ENCODE measurements at regions not wholly inside any gene's neighbourhood (a gene's known extent, or its start where the extent isn't known, plus 50 kb on each side); places are given as distances from the start of the nearest gene placed in this dataset.

DNA sequence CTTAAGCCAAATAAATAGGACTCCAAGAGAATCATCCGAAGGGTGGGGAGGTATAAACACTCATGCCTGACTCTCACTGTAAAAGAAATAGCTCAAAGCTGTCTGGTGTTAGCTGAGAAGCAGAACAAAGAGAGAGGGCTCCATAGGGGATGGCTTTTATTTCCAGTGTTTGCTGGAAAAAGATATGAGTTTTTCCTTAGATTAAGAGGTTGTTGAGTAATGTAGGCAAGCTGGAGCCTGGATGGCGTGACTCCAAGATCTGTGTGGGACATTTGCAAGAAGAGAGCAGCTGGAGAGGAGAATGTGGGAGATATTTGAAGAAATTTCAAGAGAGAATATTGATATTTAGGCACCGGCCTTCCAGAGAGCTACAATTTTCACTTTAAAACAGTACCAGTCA is 793.7 kb upstream of the RGMB start:
- H3K36me3 ChIP-seq (replicated peaks in 1 of 2; ENCODE audit: control extremely low read depth in 1 of 2, control insufficient read depth in 1 of 2, extremely low read depth in 1 of 2, insufficient read depth in 2 of 2, low read length in 1 of 2): no peaks in the 10 kb centered on the region
- no peak overlapping the region for H3K4me2 ChIP-seq (replicated peaks; ENCODE audit: low read depth, low read length, poor library complexity, severe bottlenecking)
- no peaks in the 10 kb centered on the region for H3K9me3 Mint-ChIP-seq (ENCODE audit: insufficient read depth)
- intact Hi-C loops (cut with micrococcal nuclease): no loop called here
- POLR2A ChIA-PET: no interaction called here
- H3K4me1 ChIP-seq (ENCODE audit: control insufficient read depth in 2 of 2, insufficient read depth in 2 of 2, low read length in 2 of 2): no peaks in the 10 kb centered on the region
- H4K20me1 ChIP-seq (ENCODE audit: control insufficient read depth, insufficient read depth, low read length, poor library complexity, severe bottlenecking): no peaks in the 10 kb centered on the region
- H3K4me3 Mint-ChIP-seq: no peak overlapping the region
- DNase-seq (no peak), ATAC-seq (ENCODE audit: low read depth) (no peak)
- no peaks in the 10 kb centered on the region for H3K79me2 ChIP-seq (ENCODE audit: control insufficient read depth, insufficient read depth, low read length)
- no peak overlapping the region for H3K4me3 ChIP-seq (ENCODE audit: control extremely low read depth in 1 of 5, extremely low read depth in 1 of 5, insufficient read depth in 1 of 5, low read depth in 2 of 5, low read length in 4 of 5)
- WGBS (ENCODE audit: insufficient coverage): 80% methylated on average over 1 of the region's 3 CpGs
- H3K27ac Mint-ChIP-seq: no peak overlapping the region
- H3K9ac ChIP-seq (ENCODE audit: low read length): no peak overlapping the region
- no peak overlapping the region for H3K27ac ChIP-seq (ENCODE audit: low read length in 2 of 2)
- H3K27me3 Mint-ChIP-seq: no peaks in the 10 kb centered on the region
- H3K9me3 ChIP-seq (ENCODE audit: control extremely low read depth in 1 of 3, control insufficient read depth in 2 of 3, insufficient read depth in 1 of 3, low read length in 2 of 3): no peaks in the 10 kb centered on the region
- CTCF ChIA-PET: no interaction called here
- no peaks in the 10 kb centered on the region for H3K4me1 Mint-ChIP-seq
- no peak for TF ChIP-seq EZH2 (IDR thresholded peaks at IDR 0.05; ENCODE audit: borderline replicate concordance, insufficient read depth, low read depth, low read length, poor library complexity, severe bottlenecking)
- TF ChIP-seq, protein P1, sequence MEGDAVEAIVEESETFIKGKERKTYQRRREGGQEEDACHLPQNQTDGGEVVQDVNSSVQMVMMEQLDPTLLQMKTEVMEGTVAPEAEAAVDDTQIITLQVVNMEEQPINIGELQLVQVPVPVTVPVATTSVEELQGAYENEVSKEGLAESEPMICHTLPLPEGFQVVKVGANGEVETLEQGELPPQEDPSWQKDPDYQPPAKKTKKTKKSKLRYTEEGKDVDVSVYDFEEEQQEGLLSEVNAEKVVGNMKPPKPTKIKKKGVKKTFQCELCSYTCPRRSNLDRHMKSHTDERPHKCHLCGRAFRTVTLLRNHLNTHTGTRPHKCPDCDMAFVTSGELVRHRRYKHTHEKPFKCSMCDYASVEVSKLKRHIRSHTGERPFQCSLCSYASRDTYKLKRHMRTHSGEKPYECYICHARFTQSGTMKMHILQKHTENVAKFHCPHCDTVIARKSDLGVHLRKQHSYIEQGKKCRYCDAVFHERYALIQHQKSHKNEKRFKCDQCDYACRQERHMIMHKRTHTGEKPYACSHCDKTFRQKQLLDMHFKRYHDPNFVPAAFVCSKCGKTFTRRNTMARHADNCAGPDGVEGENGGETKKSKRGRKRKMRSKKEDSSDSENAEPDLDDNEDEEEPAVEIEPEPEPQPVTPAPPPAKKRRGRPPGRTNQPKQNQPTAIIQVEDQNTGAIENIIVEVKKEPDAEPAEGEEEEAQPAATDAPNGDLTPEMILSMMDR (IDR thresholded peaks at IDR 0.05): no peak
- no peaks in the 10 kb centered on the region for H3K27me3 ChIP-seq (replicated peaks in 1 of 4; ENCODE audit: control extremely low read depth in 1 of 4, control insufficient read depth in 3 of 4, insufficient read depth in 4 of 4, low read length in 3 of 4)
- H2AFZ ChIP-seq (ENCODE audit: insufficient read depth, low read depth, low read length, poor library complexity, severe bottlenecking): no peak overlapping the region

DNA sequence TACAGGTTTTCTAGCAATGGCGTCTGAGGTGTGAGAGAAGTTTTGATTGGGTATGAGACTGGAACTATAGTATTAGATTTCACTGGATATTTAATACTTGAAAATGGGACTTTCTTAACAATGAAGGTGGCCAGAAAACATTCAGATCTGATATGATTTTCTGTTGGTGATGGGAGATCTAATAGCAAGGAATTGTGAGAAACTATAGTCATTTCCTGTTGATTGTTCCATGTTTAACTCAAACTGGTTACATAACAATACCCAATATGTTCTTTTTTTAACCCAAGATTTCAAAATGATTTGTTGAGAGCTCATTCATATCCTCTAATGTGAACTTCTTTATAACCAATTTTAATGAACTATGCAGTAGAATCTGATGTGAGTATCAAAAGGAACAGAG is 793.2 kb upstream of the RGMB start:
- 100% methylated on average over 1 of the region's 1 CpG for WGBS (ENCODE audit: insufficient coverage)
- Mint-ChIP-seq H3K9me3 (ENCODE audit: insufficient read depth) (no peaks in the 10 kb centered on the region), H3K4me3 (no peak overlapping the region), H3K27ac (no peak overlapping the region), H3K27me3 (no peaks in the 10 kb centered on the region), H3K4me1 (no peaks in the 10 kb centered on the region)
- H3K9ac ChIP-seq (ENCODE audit: low read length): no peak overlapping the region
- no peaks in the 10 kb centered on the region for H3K79me2 ChIP-seq (ENCODE audit: control insufficient read depth, insufficient read depth, low read length)
- ChIA-PET POLR2A (no interaction called here), CTCF (no interaction called here)
- H3K27me3 ChIP-seq (replicated peaks in 1 of 4; ENCODE audit: control extremely low read depth in 1 of 4, control insufficient read depth in 3 of 4, insufficient read depth in 4 of 4, low read length in 3 of 4): no peaks in the 10 kb centered on the region
- intact Hi-C loops (cut with micrococcal nuclease): no loop called here
- no peaks in the 10 kb centered on the region for H3K4me1 ChIP-seq (ENCODE audit: control insufficient read depth in 2 of 2, insufficient read depth in 2 of 2, low read length in 2 of 2)
- H3K9me3 ChIP-seq (ENCODE audit: control extremely low read depth in 1 of 3, control insufficient read depth in 2 of 3, insufficient read depth in 1 of 3, low read length in 2 of 3): no peaks in the 10 kb centered on the region
- no peak for DNase-seq
- H3K4me3 ChIP-seq (ENCODE audit: control extremely low read depth in 1 of 5, extremely low read depth in 1 of 5, insufficient read depth in 1 of 5, low read depth in 2 of 5, low read length in 4 of 5): no peak overlapping the region
- H2AFZ ChIP-seq (ENCODE audit: insufficient read depth, low read depth, low read length, poor library complexity, severe bottlenecking): no peak overlapping the region
- no peak overlapping the region for H3K4me2 ChIP-seq (replicated peaks; ENCODE audit: low read depth, low read length, poor library complexity, severe bottlenecking)
- no peaks in the 10 kb centered on the region for H3K36me3 ChIP-seq (replicated peaks in 1 of 2; ENCODE audit: control extremely low read depth in 1 of 2, control insufficient read depth in 1 of 2, extremely low read depth in 1 of 2, insufficient read depth in 2 of 2, low read length in 1 of 2)
- H3K27ac ChIP-seq (ENCODE audit: low read length in 2 of 2): no peak overlapping the region
- no peak for ATAC-seq (ENCODE audit: low read depth)
- no peaks in the 10 kb centered on the region for H4K20me1 ChIP-seq (ENCODE audit: control insufficient read depth, insufficient read depth, low read length, poor library complexity, severe bottlenecking)
- TF ChIP-seq, protein P1 (IDR thresholded peaks at IDR 0.05): no peak
- no peak for TF ChIP-seq EZH2 (IDR thresholded peaks at IDR 0.05; ENCODE audit: borderline replicate concordance, insufficient read depth, low read depth, low read length, poor library complexity, severe bottlenecking)
